Endodermal cell (in vitro differentiated cells): ENCODE measurements at regions not wholly inside any gene's neighbourhood (a gene's known extent, or its start where the extent isn't known, plus 50 kb on each side); places are given as distances from the start of the nearest gene placed in this dataset.

ENCODE experiments used
- DNase-seq: peaks from one replicate; pipeline ENCODE4 v3.0.0-alpha.2; 2017
- H3K27ac ChIP-seq: 2 replicates; pipeline ENCODE4 v1.5.1; 2013; ENCODE audit warnings: mild to moderate bottlenecking, low read depth, low read length, moderate library complexity
- H3K27me3 ChIP-seq: 2 replicates; pipeline ENCODE4 v1.6.1; 2013; ENCODE audit warnings: mild to moderate bottlenecking, low read length, moderate library complexity; ENCODE audit not compliant: insufficient read depth, control insufficient read depth, poor library complexity, severe bottlenecking
- H3K36me3 ChIP-seq: 2 replicates; pipeline ENCODE4 v1.7.0; 2013; ENCODE audit warnings: mild to moderate bottlenecking, low read length, moderate library complexity; ENCODE audit not compliant: control insufficient read depth, insufficient read depth
- H3K4me1 ChIP-seq: one replicate; pipeline ENCODE4 v1.7.0; 2013; ENCODE audit warnings: low read length; ENCODE audit not compliant: control insufficient read depth, insufficient read depth
- H3K4me3 ChIP-seq: 2 replicates; pipeline ENCODE4 v1.5.1; 2013; ENCODE audit warnings: mild to moderate bottlenecking, low read length, moderate library complexity
- H3K9ac ChIP-seq: 2 replicates; pipeline ENCODE4 v1.6.1; 2013; ENCODE audit warnings: mild to moderate bottlenecking, low read length, moderate library complexity; ENCODE audit not compliant: poor library complexity, severe bottlenecking; ENCODE audit errors: extremely low read depth
- H3K9me3 ChIP-seq: 2 replicates; pipeline ENCODE4 v1.6.1; 2013; ENCODE audit warnings: mild to moderate bottlenecking, low read length, moderate library complexity; ENCODE audit not compliant: control insufficient read depth
- H3K27ac Mint-ChIP-seq: 2 replicates; pipeline ENCODE4 v1.8.0; 2020; ENCODE audit warnings: mixed read lengths
- H3K27me3 Mint-ChIP-seq: 2 replicates; pipeline ENCODE4 v1.8.0; 2021; ENCODE audit warnings: mild to moderate bottlenecking, mixed read lengths; ENCODE audit not compliant: insufficient read depth
- H3K36me3 Mint-ChIP-seq: 2 replicates; pipeline ENCODE4 v1.8.0; 2020; ENCODE audit warnings: low read depth, mixed read lengths
- H3K4me1 Mint-ChIP-seq: 2 replicates; pipeline ENCODE4 v1.8.0; 2020; ENCODE audit warnings: mixed read lengths
- H3K4me3 Mint-ChIP-seq: 2 replicates; pipeline ENCODE4 v1.8.0; 2020; ENCODE audit warnings: mild to moderate bottlenecking, moderate library complexity, mixed read lengths
- H3K9me3 Mint-ChIP-seq: 2 replicates; pipeline ENCODE4 v1.8.0; 2020; ENCODE audit warnings: mild to moderate bottlenecking, mixed read lengths
- CTCF ChIP-seq: fragments of 200-600 bp; sonication (generic); conservative IDR thresholded peaks from 2 replicates; pipeline ENCODE4 v1.5.0; 2021; ENCODE audit warnings: antibody characterized with exemption, mild to moderate bottlenecking
- WGBS, 2 experiments: methylation state at CpG; one replicate each; pipeline versions ENCODE4 v1.1.5 to v1.1.7; 2013; ENCODE audit warnings: missing lambda C conversion rate in 2 of 2, mixed read lengths in 1 of 2; ENCODE audit not compliant: insufficient coverage in 1 of 2, insufficient read length in 1 of 2; 5-methylcytosine and 5-hydroxymethylcytosine counted together

GRCh38 chr5:120012431-120012830, 383.1 kb downstream of the FAM170A start:
- Histone ChIP-seq H3K9ac (no peak overlapping the region), H3K27me3 (no peaks in the 10 kb centered on the region), H3K4me3 (no peak overlapping the region), H3K27ac (no peak overlapping the region), H3K9me3 (no peaks in the 10 kb centered on the region), H3K4me1 (peaks cover 6% of the 10 kb centered on the region), H3K36me3 (no peaks in the 10 kb centered on the region)
- no peak overlapping the region for H3K27ac Mint-ChIP-seq
- DNase-seq = no peak
- H3K9me3 Mint-ChIP-seq = no peaks in the 10 kb centered on the region
- H3K36me3 Mint-ChIP-seq = no peaks in the 10 kb centered on the region
- no peak overlapping the region for H3K4me3 Mint-ChIP-seq
- no peaks in the 10 kb centered on the region for H3K27me3 Mint-ChIP-seq
- TF ChIP-seq CTCF = no peak
- WGBS, 2 experiments = 94 to 100% methylated on average over 1 of the region's 1 CpG
- peaks cover 15% of the 10 kb centered on the region for H3K4me1 Mint-ChIP-seq

- Mint-ChIP-seq H3K27ac (no peak overlapping the region), H3K27me3 (no peaks in the 10 kb centered on the region), H3K36me3 (no peaks in the 10 kb centered on the region), H3K9me3 (no peaks in the 10 kb centered on the region), H3K4me3 (no peak overlapping the region), H3K4me1 (peaks cover 17% of the 10 kb centered on the region)
- H3K4me3 ChIP-seq = no peak overlapping the region
- no peaks in the 10 kb centered on the region for H3K36me3 ChIP-seq
- no peak for DNase-seq
- 80 to 100% methylated on average over 1 to 3 of the region's 3 CpGs for WGBS, 2 experiments
- peaks cover 6% of the 10 kb centered on the region for H3K4me1 ChIP-seq
- H3K9ac ChIP-seq = no peak overlapping the region
- H3K27ac ChIP-seq = no peak overlapping the region
- no peaks in the 10 kb centered on the region for H3K27me3 ChIP-seq
- TF ChIP-seq CTCF = no peak
- no peaks in the 10 kb centered on the region for H3K9me3 ChIP-seq
Observed at GRCh38 chr5:120014535-120014934, 385.2 kb downstream of the FAM170A start.

- Histone ChIP-seq H3K9me3 (no peaks in the 10 kb centered on the region), H3K27ac (no peak overlapping the region), H3K36me3 (no peaks in the 10 kb centered on the region), H3K9ac (peak overlapping the region; percentile 12), H3K4me3 (no peak overlapping the region), H3K27me3 (no peaks in the 10 kb centered on the region), H3K4me1 (peaks cover 6% of the 10 kb centered on the region)
- DNase-seq = no peak
- Mint-ChIP-seq H3K36me3 (no peaks in the 10 kb centered on the region), H3K4me3 (no peak overlapping the region), H3K27me3 (no peaks in the 10 kb centered on the region), H3K27ac (peak overlapping the region; percentile 67), H3K9me3 (no peaks in the 10 kb centered on the region), H3K4me1 (peaks cover 17% of the 10 kb centered on the region)
- TF ChIP-seq CTCF = no peak
- WGBS, 2 experiments = 75 to 76% methylated on average over 2 of the region's 2 CpGs
Observed at GRCh38 chr5:120016717-120017382, 387.5 kb downstream of the FAM170A start.
